T-helper 2 cell (primary cell): ENCODE measurements at regions not wholly inside any gene's neighbourhood (a gene's known extent, or its start where the extent isn't known, plus 50 kb on each side); places are given as distances from the start of the nearest gene placed in this dataset.
A peak's percentile ranks its signal among the peaks of the same experiment; 100 is the strongest.

ENCODE experiments used
- DNase-seq, 5 experiments: peaks; one replicate each; pipeline versions ENCODE4 v3.0.0 to v3.0.0-alpha.2; 2012 to 2022

GRCh38 chr11:95717314-95717713, 72.3 kb downstream of the FAM76B start:
- DNase-seq = no peak

DNA sequence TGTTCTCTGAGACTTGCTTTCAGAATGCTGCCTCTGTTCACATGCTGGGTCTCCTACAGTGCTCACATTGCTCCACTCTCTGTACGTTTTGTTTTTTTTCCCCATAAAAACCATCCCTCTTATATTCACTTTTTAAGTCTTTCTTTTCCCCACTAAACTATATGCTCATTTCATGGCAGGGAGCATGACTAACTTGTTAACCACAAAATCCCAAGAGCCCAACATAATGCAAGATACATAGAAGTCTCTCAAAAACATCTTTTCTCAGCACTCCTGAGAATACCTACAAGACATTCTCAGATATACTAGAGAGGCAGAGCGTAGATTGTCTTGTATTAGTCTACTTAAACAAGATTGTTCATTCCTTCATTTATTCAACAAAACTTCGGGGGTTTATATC, 73.3 kb downstream of the FAM76B start:
- no peak for DNase-seq

GRCh38 chr11:95715777-95716241, 73.8 kb downstream of the FAM76B start:
- peak in 2 of 5 experiments; percentile 21 to 61 for DNase-seq

GRCh38 chr11:95714843-95715776, 74.5 kb downstream of the FAM76B start:
- no peak for DNase-seq

DNA sequence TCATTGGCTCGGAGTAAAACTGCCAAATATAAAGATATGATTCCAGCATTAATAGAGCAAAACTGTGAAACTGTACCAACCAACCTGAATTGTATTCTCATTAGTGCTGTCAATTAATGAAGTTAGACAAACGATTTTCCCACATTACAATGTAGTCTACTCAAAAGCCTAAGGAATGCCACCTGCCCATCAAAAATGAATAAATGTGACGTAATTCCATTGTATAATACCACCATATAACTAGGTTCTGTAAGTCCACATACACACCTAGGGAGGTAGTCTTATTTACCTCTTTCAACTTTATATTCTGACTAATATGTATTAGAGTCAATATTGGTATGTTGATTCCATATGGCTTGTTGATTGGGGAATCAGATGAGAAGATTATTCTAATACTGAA, 76.2 kb downstream of the FAM76B start:
- DNase-seq = no peak

GRCh38 chr11:95711945-95712221, 77.7 kb downstream of the FAM76B start:
- DNase-seq = no peak

GRCh38 chr11:95711162-95711944, 78.2 kb downstream of the FAM76B start:
- no peak for DNase-seq

- DNase-seq = no peak
Observed at GRCh38 chr11:95708681-95709080, 80.9 kb downstream of the FAM76B start.

- DNase-seq = no peak
Observed at GRCh38 chr11:95706974-95707387, 82.6 kb downstream of the FAM76B start.

GRCh38 chr11:95705485-95706124, 84.0 kb downstream of the FAM76B start:
- peak; percentile 46 to 88 (median 73) for DNase-seq

DNA sequence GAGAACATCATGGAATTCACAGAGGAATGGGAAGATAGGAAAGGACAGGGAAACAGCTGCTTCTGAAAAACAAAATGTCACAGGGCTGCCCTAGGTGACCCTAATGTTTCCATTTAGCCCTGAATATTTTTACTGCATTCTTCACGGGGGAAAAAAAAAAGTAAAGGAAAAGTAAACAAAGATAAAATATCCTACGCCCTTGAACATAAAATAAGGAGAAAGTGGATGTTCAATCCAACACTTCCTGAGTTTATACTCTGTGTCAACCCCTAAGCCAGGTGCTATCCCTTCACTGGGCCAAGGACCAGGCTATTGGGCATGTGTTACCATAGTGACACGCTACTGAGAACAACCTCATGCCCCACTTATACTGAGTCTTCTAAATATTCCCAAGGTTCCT, 84.7 kb downstream of the FAM76B start:
- no peak for DNase-seq

DNA sequence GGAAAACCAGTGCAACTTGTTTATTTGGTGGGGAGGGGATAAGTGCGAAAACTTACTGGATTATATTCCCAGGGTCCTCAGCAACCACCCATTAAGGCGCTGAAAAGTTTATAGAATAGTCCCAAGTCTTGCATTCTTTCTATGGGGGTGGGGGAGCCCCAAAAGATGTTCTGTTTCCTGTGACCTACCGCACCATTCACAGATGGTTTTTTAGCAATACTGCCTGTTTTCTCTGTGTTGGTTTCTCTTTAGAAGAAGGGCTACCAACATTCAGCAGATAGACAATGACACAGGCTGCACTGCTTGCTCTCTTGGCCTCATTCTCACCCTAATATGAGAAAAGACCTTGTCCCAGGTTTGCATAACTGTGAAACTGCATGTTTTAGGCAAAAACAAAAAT, 86.5 kb downstream of the FAM76B start:
- DNase-seq = peak in 2 of 5 experiments; percentile 3 to 71

DNA sequence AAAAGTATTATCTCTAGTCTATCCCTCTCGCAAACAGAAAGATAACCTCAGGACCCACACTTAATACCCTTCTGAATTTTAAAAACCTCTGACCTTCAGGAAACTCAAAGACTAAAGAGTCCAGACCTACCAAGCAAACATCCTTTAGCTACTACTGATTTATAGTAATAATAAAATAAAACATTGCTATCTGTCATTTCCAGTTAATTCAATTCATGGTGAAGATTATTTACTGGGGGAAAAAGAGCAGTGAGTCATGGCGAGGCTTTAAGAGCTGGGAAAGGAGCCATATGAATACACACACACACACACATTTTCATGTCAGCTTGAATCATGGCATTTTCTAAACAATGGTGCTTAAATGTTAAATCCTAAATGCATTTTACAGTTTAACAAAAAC, 87.1 kb downstream of the FAM76B start:
- DNase-seq = no peak

- peak in 2 of 5 experiments; percentile 6 to 61 for DNase-seq
Observed at GRCh38 chr11:95700471-95700817, 89.1 kb downstream of the FAM76B start.

- DNase-seq = peak in 2 of 5 experiments; percentile 2 to 66
Observed at GRCh38 chr11:95699631-95700470, 89.7 kb downstream of the FAM76B start.

- DNase-seq = peak in 1 of 5 experiments; percentile 47
Observed at GRCh38 chr11:95698676-95699557, 90.7 kb downstream of the FAM76B start.

- DNase-seq = no peak
Observed at GRCh38 chr11:95697614-95698408, 91.8 kb downstream of the FAM76B start.

DNA sequence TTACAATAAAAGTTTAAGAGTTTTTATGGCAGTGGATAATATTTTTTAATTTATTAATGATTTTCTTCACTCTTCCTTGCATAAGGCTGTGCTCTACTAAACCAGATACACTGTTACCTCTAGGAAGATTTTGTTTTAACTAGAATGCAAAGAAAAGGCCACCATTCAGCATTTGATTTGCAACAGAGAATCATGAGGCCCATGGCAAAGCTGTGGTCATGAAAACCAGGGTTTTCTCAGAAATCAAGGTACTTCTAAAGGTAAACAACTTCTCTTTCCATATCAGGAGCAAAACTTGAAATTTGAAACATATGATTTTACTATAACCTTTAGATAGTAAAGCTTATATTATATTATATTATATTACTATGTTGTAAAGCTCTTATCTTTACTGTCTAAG, 94.4 kb downstream of the FAM76B start:
- no peak for DNase-seq

DNA sequence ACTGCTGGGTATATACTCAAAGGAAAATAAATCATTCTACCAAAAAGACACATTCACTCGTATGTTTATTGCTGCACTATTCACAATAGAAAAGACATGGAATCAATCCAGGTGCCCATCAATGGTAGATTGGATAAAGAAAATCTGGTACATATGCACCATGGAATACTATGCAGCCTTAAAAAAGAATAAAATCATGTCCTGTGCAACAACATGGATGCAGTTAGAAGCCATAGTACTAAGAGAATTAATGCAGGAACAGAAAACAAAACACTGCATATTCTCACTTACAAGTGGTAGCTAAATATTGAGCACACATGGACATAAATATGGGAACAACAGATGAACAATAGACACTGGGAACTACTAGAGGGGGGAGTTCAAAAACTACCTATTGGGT, 96.3 kb downstream of the FAM76B start:
- DNase-seq = no peak

DNA sequence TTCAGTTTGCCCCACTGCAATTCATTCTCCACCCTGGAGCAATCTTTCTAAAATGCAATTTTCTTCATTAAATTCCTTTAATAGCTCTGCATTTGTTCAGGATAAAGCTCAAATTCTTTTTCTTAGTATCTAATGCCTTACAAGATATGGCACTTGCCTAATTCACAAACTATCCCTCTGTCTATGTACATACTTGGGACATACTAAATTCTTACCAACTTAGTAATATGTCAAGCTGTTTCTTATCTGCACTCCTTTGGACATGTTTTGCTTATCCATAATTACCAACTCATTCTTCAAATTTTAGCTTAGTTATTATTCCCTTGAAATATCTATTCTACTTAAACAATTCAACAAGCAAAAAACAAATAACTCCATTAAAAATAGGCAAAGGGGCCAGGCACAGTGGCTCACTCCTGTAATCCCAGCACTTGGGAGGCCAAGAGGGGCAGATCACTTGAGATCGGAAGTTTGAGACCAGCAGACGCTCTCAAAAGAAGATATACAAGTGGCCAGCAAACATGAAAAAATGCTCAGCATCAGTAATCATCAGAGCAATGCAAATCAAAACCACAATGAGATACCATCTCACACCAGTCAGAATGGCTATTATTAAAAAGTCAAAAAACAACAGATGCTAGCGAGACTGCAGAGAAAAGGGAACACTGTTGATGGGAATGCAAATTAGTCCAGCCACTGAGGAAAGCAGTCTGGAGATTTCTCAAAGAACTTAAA, 96.9 kb downstream of the FAM76B start:
- no peak for DNase-seq
